PC-9 (cell line): ENCODE measurements at regions not wholly inside any gene's neighbourhood (a gene's known extent, or its start where the extent isn't known, plus 50 kb on each side); places are given as distances from the start of the nearest gene placed in this dataset.

Experiments
- CTCF ChIP-seq: fragments of 200-600 bp; sonication (generic); conservative IDR thresholded peaks from 2 replicates; pipeline ENCODE4 v1.6.1; 2017; ENCODE audit warnings: mixed run types, antibody characterized with exemption, mild to moderate bottlenecking, moderate library complexity
- EZH2 ChIP-seq: fragments of 200-600 bp; sonication (generic); IDR thresholded peaks from 2 replicates; pipeline ENCODE4 v1.8.0; 2017; ENCODE audit warnings: antibody characterized with exemption, low read depth

- TF ChIP-seq EZH2 (no peak), CTCF (no peak)
These were observed 58.9 kb downstream of the OSR1 start for GRCh38 chr2:19299522-19299921.
